ENCODE measurements at regions not wholly inside any gene's neighbourhood (a gene's known extent, or its start where the extent isn't known, plus 50 kb on each side); places are given as distances from the start of the nearest gene placed in this dataset.
"Not testable (repeated sequence)": the region's sequence is repeated elsewhere in the genome, so short reads cannot be mapped to it uniquely, and the experiment has no call there.

GRCh38 chrY:3974362-3974761 lies 395.5 kb downstream of the TGIF2LY start:
- intact Hi-C loops (cut with DNase I); DNase-seq; H3K27me3 ChIP-seq; H3K4me3 ChIP-seq; H3K27ac ChIP-seq; H3K36me3 ChIP-seq (replicated peaks in 1 of 2); H3K4me1 ChIP-seq (replicated peaks in 1 of 2); H3K9me3 ChIP-seq (replicated peaks in 1 of 3): not testable (repeated sequence)
- 67 to 68% methylated on average over 1 of the region's 1 CpG; no CpG with 5 or more reads in 2 of the 4 donors for WGBS, 4 donors

GRCh38 chrY:3974983-3975382 lies 396.1 kb downstream of the TGIF2LY start:
- DNase-seq; H3K4me3 ChIP-seq; intact Hi-C loops (cut with DNase I); H3K4me1 ChIP-seq (replicated peaks in 1 of 2); H3K27me3 ChIP-seq; H3K9me3 ChIP-seq (replicated peaks in 1 of 3); H3K36me3 ChIP-seq (replicated peaks in 1 of 2); H3K27ac ChIP-seq: not testable (repeated sequence)
- no CpG with 5 or more reads among the region's 2 CpGs for WGBS, 4 donors

GRCh38 chrY:3980812-3981211 lies 401.9 kb downstream of the TGIF2LY start:
- peak in 2 of 7 donors; percentile 47 to 56 for DNase-seq
- H3K36me3 ChIP-seq (replicated peaks in 1 of 2); H3K4me1 ChIP-seq (replicated peaks in 1 of 2); intact Hi-C loops (cut with DNase I); H3K27me3 ChIP-seq; H3K9me3 ChIP-seq (replicated peaks in 1 of 3); H3K27ac ChIP-seq; H3K4me3 ChIP-seq: not testable (repeated sequence)
- 29 to 51% (median 41%) methylated on average over 2 to 4 of the region's 4 CpGs; no CpG with 5 or more reads in 1 of the 4 donors for WGBS, 4 donors

GRCh38 chrY:3981817-3982216 lies 402.9 kb downstream of the TGIF2LY start:
- H3K4me3 ChIP-seq; H3K27ac ChIP-seq; H3K36me3 ChIP-seq (replicated peaks in 1 of 2); H3K27me3 ChIP-seq; H3K4me1 ChIP-seq (replicated peaks in 1 of 2); H3K9me3 ChIP-seq (replicated peaks in 1 of 3); intact Hi-C loops (cut with DNase I): not testable (repeated sequence)
- 86 to 92% methylated on average over 1 of the region's 1 CpG; no CpG with 5 or more reads in 2 of the 4 donors for WGBS, 4 donors
- peak in 1 of 7 donors; percentile 0 for DNase-seq

Measured in adrenal gland (tissue), 9 donors.